ENCODE measurements at regions not wholly inside any gene's neighbourhood (a gene's known extent, or its start where the extent isn't known, plus 50 kb on each side); places are given as distances from the start of the nearest gene placed in this dataset.
"Not testable (repeated sequence)": the region's sequence is repeated elsewhere in the genome, so short reads cannot be mapped to it uniquely, and the experiment has no call there.

GRCh38 chr7:119861385-119861784 lies 411.6 kb upstream of the KCND2 start:
- no peaks in the 10 kb centered on the region for H3K9me3 ChIP-seq
- TF ChIP-seq POLR2AphosphoS5 (IDR thresholded peaks at IDR 0.05; ENCODE audit: insufficient read depth in 1 of 2, low read depth in 1 of 2): no peak
- no peak for TF ChIP-seq POLR2A (IDR thresholded peaks at IDR 0.05)
- TF ChIP-seq CTCF (IDR thresholded peaks at IDR 0.05): no peak
- H3K4me1 ChIP-seq: no peaks in the 10 kb centered on the region
- H3K27ac ChIP-seq: no peak overlapping the region
- no peak for DNase-seq (ENCODE audit: extremely low spot score in 2 of 2)
- H3K36me3 ChIP-seq: no peaks in the 10 kb centered on the region
- no peak overlapping the region for H3K4me3 ChIP-seq
- intact Hi-C loops (cut with DNase I): no loop called here
- H3K27me3 ChIP-seq: no peaks in the 10 kb centered on the region

- no peak for TF ChIP-seq CTCF (IDR thresholded peaks at IDR 0.05)
- no peak for TF ChIP-seq POLR2A (IDR thresholded peaks at IDR 0.05)
- no peak for TF ChIP-seq POLR2AphosphoS5 (IDR thresholded peaks at IDR 0.05; ENCODE audit: insufficient read depth in 1 of 2, low read depth in 1 of 2)
- H3K27ac ChIP-seq: no peak overlapping the region
- H3K36me3 ChIP-seq: no peaks in the 10 kb centered on the region
- no peaks in the 10 kb centered on the region for H3K9me3 ChIP-seq
- intact Hi-C loops (cut with DNase I): no loop called here
- no peak for DNase-seq (ENCODE audit: extremely low spot score in 2 of 2)
- no peaks in the 10 kb centered on the region for H3K4me1 ChIP-seq
- no peak overlapping the region for H3K4me3 ChIP-seq
- H3K27me3 ChIP-seq: no peaks in the 10 kb centered on the region
Measured at GRCh38 chr7:119868387-119868786, 404.6 kb upstream of the KCND2 start.

- Histone ChIP-seq H3K27ac (no peak overlapping the region), H3K36me3 (no peaks in the 10 kb centered on the region), H3K27me3 (no peaks in the 10 kb centered on the region), H3K4me1 (no peaks in the 10 kb centered on the region), H3K4me3 (no peak overlapping the region), H3K9me3 (no peaks in the 10 kb centered on the region)
- intact Hi-C loops (cut with DNase I): no loop called here
- TF ChIP-seq CTCF (IDR thresholded peaks at IDR 0.05) (no peak), POLR2AphosphoS5 (IDR thresholded peaks at IDR 0.05; ENCODE audit: insufficient read depth in 1 of 2, low read depth in 1 of 2) (no peak), POLR2A (IDR thresholded peaks at IDR 0.05) (no peak)
- no peak for DNase-seq (ENCODE audit: extremely low spot score in 2 of 2)
Measured at GRCh38 chr7:119879835-119880234, 393.1 kb upstream of the KCND2 start.

GRCh38 chr7:119886007-119886406 lies 387.0 kb upstream of the KCND2 start:
- no peak for DNase-seq (ENCODE audit: extremely low spot score in 2 of 2)
- TF ChIP-seq POLR2AphosphoS5 (IDR thresholded peaks at IDR 0.05; ENCODE audit: insufficient read depth in 1 of 2, low read depth in 1 of 2): no peak
- no peaks in the 10 kb centered on the region for H3K36me3 ChIP-seq
- no peak overlapping the region for H3K27ac ChIP-seq
- H3K9me3 ChIP-seq: no peaks in the 10 kb centered on the region
- intact Hi-C loops (cut with DNase I): no loop called here
- no peaks in the 10 kb centered on the region for H3K4me1 ChIP-seq
- H3K4me3 ChIP-seq: no peak overlapping the region
- no peaks in the 10 kb centered on the region for H3K27me3 ChIP-seq

- H3K27me3 ChIP-seq; H3K4me3 ChIP-seq; H3K9me3 ChIP-seq; H3K27ac ChIP-seq; DNase-seq (ENCODE audit: extremely low spot score in 2 of 2); H3K4me1 ChIP-seq; intact Hi-C loops (cut with DNase I); H3K36me3 ChIP-seq: not testable (repeated sequence)
Measured at GRCh38 chr7:119886525-119886924, 386.4 kb upstream of the KCND2 start.

GRCh38 chr7:119888251-119888650 lies 384.7 kb upstream of the KCND2 start:
- H3K9me3 ChIP-seq: no peaks in the 10 kb centered on the region
- TF ChIP-seq POLR2AphosphoS5 (IDR thresholded peaks at IDR 0.05; ENCODE audit: insufficient read depth in 1 of 2, low read depth in 1 of 2) (no peak), POLR2A (IDR thresholded peaks at IDR 0.05) (no peak), CTCF (IDR thresholded peaks at IDR 0.05) (no peak)
- no peak overlapping the region for H3K27ac ChIP-seq
- no peaks in the 10 kb centered on the region for H3K27me3 ChIP-seq
- DNase-seq (ENCODE audit: extremely low spot score in 2 of 2): no peak
- intact Hi-C loops (cut with DNase I): no loop called here
- H3K4me1 ChIP-seq: no peaks in the 10 kb centered on the region
- no peak overlapping the region for H3K4me3 ChIP-seq
- no peaks in the 10 kb centered on the region for H3K36me3 ChIP-seq

Data from vagina (tissue), 2 donors.